Chondrocyte (in vitro differentiated cells): ENCODE measurements at regions not wholly inside any gene's neighbourhood (a gene's known extent, or its start where the extent isn't known, plus 50 kb on each side); places are given as distances from the start of the nearest gene placed in this dataset.

Experiments used
- DNase-seq: peaks from one replicate; pipeline ENCODE4 v3.0.0; 2021; ENCODE audit warnings: mixed read lengths, low spot score
- H3K27ac Mint-ChIP-seq: one replicate; pipeline ENCODE4 v1.8.0; 2021; ENCODE audit warnings: mild to moderate bottlenecking, moderate library complexity, mixed read lengths; ENCODE audit not compliant: unreplicated experiment
- H3K27me3 Mint-ChIP-seq: 2 replicates; pipeline ENCODE4 v1.8.0; 2021; ENCODE audit warnings: low read depth, mixed read lengths
- H3K36me3 Mint-ChIP-seq: 2 replicates; pipeline ENCODE4 v1.8.0; 2021; ENCODE audit warnings: low read depth, mixed read lengths
- H3K4me1 Mint-ChIP-seq: 2 replicates; pipeline ENCODE4 v1.8.0; 2021; ENCODE audit warnings: low read depth, mild to moderate bottlenecking, mixed read lengths
- H3K4me3 Mint-ChIP-seq: one replicate; pipeline ENCODE4 v1.8.0; 2021; ENCODE audit warnings: mild to moderate bottlenecking, moderate library complexity, mixed read lengths; ENCODE audit not compliant: unreplicated experiment
- H3K9me3 Mint-ChIP-seq: 2 replicates; pipeline ENCODE4 v1.8.0; 2021; ENCODE audit warnings: low read depth, mixed read lengths
- TF ChIP-seq, protein P1 (sequence below): fragments of 200-600 bp; sonication (generic); IDR thresholded peaks from 2 replicates; pipeline ENCODE4 v1.5.0; 2021; ENCODE audit warnings: antibody characterized with exemption, mild to moderate bottlenecking, moderate library complexity

DNA sequence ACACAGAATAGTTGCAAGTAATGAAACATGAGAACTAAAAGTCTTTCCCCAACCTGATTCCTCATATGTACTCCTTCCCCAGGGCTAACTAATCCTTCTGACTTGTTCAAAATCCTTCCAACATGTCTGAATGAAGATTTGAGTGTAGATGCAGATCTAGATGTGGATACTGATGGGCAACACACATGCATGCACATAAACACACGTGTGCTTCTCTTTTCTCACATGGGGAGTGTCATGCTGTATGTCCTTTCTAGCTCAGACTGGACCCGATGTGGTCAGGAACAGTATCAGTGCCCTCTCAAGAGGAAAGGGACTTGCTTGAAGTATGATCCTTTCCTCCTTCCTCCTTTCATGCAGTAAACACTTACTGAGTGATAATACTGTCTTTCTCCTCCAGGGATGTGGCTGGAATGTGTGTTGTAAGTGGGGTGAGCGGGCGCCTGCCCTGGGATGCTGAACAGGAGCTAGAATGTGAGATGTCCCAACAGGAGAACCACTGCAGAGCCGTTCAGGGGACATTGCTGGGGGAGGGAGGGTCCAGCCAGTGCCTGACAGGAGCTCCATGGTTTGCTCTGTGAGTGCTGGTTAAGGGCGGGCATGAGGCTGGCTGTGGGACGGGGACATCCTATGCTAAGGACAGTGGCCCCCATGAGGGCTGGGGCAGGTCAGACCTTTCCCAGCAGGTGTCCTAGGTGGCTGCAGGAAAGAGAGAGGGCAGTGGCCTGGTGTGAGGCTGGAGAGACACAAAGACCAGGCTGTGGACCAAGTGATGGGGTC lies 146.9 kb downstream of the TEX29 start:
- H3K27me3 Mint-ChIP-seq = peaks cover 43% of the 10 kb centered on the region
- peaks cover 5% of the 10 kb centered on the region for H3K4me1 Mint-ChIP-seq
- peaks cover 9% of the 10 kb centered on the region for H3K9me3 Mint-ChIP-seq
- no peak for DNase-seq
- no peak overlapping the region for H3K27ac Mint-ChIP-seq
- TF ChIP-seq, protein P1, sequence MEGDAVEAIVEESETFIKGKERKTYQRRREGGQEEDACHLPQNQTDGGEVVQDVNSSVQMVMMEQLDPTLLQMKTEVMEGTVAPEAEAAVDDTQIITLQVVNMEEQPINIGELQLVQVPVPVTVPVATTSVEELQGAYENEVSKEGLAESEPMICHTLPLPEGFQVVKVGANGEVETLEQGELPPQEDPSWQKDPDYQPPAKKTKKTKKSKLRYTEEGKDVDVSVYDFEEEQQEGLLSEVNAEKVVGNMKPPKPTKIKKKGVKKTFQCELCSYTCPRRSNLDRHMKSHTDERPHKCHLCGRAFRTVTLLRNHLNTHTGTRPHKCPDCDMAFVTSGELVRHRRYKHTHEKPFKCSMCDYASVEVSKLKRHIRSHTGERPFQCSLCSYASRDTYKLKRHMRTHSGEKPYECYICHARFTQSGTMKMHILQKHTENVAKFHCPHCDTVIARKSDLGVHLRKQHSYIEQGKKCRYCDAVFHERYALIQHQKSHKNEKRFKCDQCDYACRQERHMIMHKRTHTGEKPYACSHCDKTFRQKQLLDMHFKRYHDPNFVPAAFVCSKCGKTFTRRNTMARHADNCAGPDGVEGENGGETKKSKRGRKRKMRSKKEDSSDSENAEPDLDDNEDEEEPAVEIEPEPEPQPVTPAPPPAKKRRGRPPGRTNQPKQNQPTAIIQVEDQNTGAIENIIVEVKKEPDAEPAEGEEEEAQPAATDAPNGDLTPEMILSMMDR = no peak
- no peaks in the 10 kb centered on the region for H3K36me3 Mint-ChIP-seq
- H3K4me3 Mint-ChIP-seq = no peak overlapping the region

DNA sequence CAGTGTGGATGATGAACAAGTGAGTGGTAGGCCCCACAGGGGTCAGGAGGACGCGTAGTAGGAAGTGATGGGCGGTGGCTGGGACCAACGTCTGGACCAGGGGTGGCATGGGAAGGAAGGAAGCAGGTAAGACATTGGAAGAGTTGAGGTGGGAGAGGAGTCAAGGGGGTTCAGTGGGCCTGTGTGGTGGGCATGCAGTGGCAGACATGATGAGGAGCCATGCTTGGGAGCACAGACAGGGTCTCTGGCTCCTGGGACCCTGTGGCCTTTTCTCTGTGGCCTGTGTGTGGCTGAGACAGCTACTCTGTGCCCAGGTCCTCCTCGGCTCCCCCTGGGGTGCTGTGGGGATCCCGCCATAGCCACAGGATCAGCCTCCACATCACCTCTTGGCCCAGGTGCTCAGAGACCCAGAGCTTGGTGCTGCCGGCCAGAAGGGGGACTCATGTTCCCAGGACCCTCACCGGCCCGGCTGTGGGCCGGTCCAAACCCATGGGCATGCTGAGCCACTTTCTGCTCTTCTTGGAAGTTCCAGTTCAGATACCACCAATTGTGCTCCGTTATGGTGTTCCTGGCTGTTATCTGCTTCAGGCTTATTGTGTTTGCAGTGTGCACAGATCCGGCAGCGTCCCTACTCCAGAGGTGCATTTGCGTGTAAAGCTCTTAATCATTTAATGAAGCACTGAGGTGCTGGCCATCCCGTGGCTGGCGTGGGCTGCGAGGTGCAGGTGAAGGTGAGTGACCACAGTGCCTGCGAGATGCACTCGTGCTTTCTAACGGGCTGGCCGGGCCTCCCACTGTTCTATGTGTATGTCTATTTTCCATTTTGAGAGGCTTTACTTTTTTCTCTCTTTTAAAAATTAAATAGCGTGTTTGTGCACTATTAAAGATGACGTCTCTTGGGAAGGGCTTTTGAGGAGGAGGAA lies 147.9 kb downstream of the TEX29 start:
- H3K9me3 Mint-ChIP-seq = peaks cover 9% of the 10 kb centered on the region
- H3K27ac Mint-ChIP-seq = no peak overlapping the region
- H3K27me3 Mint-ChIP-seq = peaks cover 45% of the 10 kb centered on the region
- no peak overlapping the region for H3K4me3 Mint-ChIP-seq
- no peak for DNase-seq
- H3K36me3 Mint-ChIP-seq = no peaks in the 10 kb centered on the region
- TF ChIP-seq, protein P1 = no peak
- H3K4me1 Mint-ChIP-seq = peaks cover 5% of the 10 kb centered on the region

DNA sequence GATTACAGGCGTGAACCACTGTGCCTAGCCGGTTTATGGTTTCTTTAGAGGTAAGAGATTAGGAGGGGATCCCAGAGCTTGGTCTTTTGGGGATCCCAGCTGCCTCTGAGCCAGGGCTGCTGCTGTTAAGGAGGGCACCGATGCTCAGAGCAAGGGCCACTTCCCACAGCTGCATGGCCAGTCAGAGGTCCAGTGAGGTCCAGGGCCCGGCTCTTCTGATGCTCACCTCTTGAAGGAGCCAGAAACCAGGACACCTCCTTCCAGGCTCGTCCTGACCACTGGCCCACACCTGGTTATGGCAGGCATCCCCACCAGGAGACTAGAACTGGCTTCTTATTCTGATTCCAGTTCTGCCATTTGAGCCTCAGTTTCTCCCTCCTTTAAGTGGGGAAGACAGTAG lies 149.0 kb downstream of the TEX29 start:
- Mint-ChIP-seq H3K4me3 (no peak overlapping the region), H3K27me3 (peaks cover 36% of the 10 kb centered on the region), H3K4me1 (peaks cover 5% of the 10 kb centered on the region), H3K27ac (no peak overlapping the region), H3K9me3 (peaks cover 9% of the 10 kb centered on the region), H3K36me3 (no peaks in the 10 kb centered on the region)
- DNase-seq = no peak
- TF ChIP-seq, protein P1 = no peak

DNA sequence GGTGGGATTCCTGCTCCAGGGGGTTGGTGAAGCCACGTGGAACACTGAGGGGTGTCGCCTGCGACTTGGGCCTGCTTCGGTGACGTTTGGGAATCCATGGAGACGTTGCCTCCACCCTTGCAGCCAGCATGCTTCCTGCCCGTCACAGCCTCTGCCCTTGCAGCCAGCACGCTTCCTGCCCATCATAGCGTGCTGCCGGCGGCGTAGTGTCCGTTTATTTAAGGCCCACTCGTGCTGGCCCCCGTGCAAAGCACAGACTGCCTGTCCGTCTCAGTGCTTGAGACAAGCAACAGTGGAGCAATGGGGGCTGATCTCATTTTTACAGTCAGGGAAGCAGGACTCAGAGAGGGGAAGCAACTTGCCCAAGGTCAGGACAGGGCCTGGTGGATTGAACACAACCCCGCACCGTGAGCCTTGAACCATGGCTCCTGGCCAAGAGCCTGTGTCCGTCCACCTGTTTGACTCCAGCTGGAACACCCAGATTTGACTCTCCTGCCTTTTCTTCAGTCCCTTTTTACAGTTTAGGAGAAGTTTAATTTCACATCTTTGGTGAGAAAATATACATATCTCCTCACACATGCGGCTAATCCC lies 149.6 kb downstream of the TEX29 start:
- DNase-seq = no peak
- Mint-ChIP-seq H3K27ac (no peak overlapping the region), H3K36me3 (no peaks in the 10 kb centered on the region), H3K4me3 (no peak overlapping the region), H3K9me3 (peaks cover 9% of the 10 kb centered on the region), H3K4me1 (peaks cover 5% of the 10 kb centered on the region), H3K27me3 (peaks cover 32% of the 10 kb centered on the region)
- TF ChIP-seq, protein P1 = no peak

DNA sequence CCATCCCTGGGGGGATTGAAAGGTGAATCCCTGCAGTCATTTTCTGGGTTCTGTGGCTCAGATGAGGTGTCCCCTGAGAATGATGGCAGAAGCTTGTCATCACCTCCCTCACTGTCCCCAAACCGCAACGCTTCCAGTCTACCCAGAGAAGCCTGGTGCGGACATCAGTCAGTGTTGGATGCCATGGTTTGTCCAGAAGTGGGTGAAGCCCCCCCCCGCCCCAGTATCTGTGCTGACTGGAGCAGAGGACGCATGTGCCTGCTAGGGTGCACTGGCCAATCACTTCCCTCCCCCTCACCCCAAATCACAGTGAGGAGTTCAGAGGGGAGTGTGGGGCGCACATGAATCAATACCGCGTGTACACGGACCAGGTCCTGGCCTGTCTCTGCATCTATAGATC lies 150.5 kb downstream of the TEX29 start:
- H3K36me3 Mint-ChIP-seq = no peaks in the 10 kb centered on the region

More for the DNA sequence above, 150.5 kb downstream of the TEX29 start:
- Mint-ChIP-seq H3K27ac (no peak overlapping the region), H3K4me1 (peaks cover 5% of the 10 kb centered on the region), H3K9me3 (peaks cover 7% of the 10 kb centered on the region), H3K27me3 (peaks cover 26% of the 10 kb centered on the region), H3K4me3 (no peak overlapping the region)
- TF ChIP-seq, protein P1 = no peak
- no peak for DNase-seq
